HFF-Myc (cell line): ENCODE measurements at regions not wholly inside any gene's neighbourhood (a gene's known extent, or its start where the extent isn't known, plus 50 kb on each side); places are given as distances from the start of the nearest gene placed in this dataset.

ENCODE experiments used
- DNase-seq: peaks from one replicate; pipeline ENCODE4 v3.0.0-alpha.2; 2011; ENCODE audit warnings: low read depth; ENCODE audit errors: extremely low read depth
- H3K4me3 ChIP-seq: replicated peaks from 2 replicates; pipeline ENCODE4 v1.5.1; 2011; ENCODE audit warnings: low read depth, mild to moderate bottlenecking, control low read depth, low read length
- CTCF ChIP-seq: IDR thresholded peaks from 2 replicates; pipeline ENCODE4 v1.5.1; 2012; ENCODE audit warnings: mild to moderate bottlenecking, low read depth, low read length, control low read depth; ENCODE audit errors: missing control alignments

DNA sequence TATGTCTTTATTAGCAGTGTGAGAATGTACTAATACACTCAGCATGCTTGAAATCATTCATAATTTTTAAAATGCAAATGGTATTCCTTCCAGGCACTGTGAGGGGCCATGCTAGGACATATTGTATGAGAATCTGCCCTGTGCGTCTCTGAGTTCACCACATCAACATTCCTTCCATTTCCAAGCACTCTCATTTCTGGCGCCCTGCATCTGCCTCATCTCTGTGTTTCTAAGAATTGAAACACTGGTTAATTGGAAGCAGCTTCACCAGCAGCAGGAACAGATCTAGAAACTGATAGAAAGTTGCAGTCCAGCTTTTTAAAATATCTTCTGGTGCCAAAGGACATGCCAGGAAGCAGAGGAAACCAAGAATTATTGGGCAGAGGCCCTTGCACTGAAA lies 555.9 kb upstream of the DPP6 start:
- H3K4me3 ChIP-seq: no peak overlapping the region
- no peak for DNase-seq
- no peak for TF ChIP-seq CTCF

DNA sequence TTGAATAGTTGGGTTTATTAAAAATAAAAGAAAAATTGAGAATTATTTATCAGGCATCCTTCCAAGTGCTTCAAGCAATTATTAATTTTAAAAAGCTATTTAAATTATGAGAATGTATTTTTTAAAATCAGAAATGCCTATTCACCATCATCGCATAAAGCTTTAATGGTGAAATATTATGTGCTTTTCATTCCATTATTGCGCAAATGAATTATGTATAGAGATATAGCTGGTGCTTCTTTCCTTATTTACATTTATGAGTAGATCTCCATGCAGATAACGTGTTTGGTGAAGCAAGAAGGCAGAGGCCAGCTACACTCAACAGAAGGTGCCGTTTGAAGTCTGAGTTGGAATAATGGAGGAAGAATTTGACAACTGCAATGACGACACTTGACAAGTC lies 549.1 kb upstream of the DPP6 start:
- H3K4me3 ChIP-seq: no peak overlapping the region
- TF ChIP-seq CTCF: no peak
- DNase-seq: no peak

- no peak for TF ChIP-seq CTCF
- no peak overlapping the region for H3K4me3 ChIP-seq
- no peak for DNase-seq
These were observed 547.7 kb upstream of the DPP6 start for GRCh38 chr7:153504288-153505075.

DNA sequence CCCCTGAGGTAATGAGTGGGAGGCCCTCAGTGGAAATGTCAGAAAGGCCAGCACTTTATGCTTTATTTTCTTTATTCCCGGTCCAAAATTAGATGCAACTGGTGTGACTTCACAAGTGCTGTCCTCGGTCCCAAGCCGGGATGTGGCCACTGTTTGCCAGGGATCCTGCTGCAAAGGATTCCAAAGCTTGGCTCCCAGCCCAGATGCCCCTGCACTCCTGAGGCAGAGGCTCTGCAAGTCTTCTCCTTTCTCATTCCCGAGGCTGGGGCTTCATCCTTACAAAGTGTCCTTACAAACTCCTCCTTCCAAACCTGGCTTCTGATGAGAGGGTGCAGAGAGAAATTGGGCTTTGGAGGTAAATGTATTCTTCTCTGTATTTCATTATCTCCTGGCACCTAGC lies 544.3 kb upstream of the DPP6 start:
- no peak overlapping the region for H3K4me3 ChIP-seq
- no peak for DNase-seq
- TF ChIP-seq CTCF: no peak

- no peak for DNase-seq
- TF ChIP-seq CTCF: no peak
- H3K4me3 ChIP-seq: no peak overlapping the region
These were observed 542.4 kb upstream of the DPP6 start for GRCh38 chr7:153509768-153510167.

DNA sequence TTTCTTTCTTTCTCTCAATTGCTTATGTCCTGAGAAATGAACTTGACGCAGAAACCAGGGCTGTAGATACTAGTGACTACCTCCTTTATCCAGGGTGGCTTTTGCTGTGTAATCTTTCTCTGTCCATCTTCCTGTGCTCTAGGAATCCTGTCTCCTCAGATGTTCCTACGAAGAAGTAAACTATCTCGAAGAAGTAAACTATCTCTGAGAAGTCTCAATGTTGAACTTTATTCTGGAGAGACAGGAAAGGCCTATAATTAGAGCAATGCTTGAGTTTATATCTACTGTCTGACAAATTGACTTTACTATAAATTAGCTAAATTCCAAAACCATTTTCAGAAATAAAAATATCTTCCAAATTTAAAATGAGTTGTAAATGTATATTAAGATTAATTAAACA lies 541.5 kb upstream of the DPP6 start:
- no peak for TF ChIP-seq CTCF
- DNase-seq: no peak

GRCh38 chr7:153514032-153514431 lies 538.2 kb upstream of the DPP6 start:
- H3K4me3 ChIP-seq: no peak overlapping the region
- no peak for TF ChIP-seq CTCF

More for the DNA sequence above, 541.5 kb upstream of the DPP6 start:
- H3K4me3 ChIP-seq: no peak overlapping the region

More at GRCh38 chr7:153514032-153514431, 538.2 kb upstream of the DPP6 start:
- no peak for DNase-seq
